ENCODE measurements at regions not wholly inside any gene's neighbourhood (a gene's known extent, or its start where the extent isn't known, plus 50 kb on each side); places are given as distances from the start of the nearest gene placed in this dataset.

DNA sequence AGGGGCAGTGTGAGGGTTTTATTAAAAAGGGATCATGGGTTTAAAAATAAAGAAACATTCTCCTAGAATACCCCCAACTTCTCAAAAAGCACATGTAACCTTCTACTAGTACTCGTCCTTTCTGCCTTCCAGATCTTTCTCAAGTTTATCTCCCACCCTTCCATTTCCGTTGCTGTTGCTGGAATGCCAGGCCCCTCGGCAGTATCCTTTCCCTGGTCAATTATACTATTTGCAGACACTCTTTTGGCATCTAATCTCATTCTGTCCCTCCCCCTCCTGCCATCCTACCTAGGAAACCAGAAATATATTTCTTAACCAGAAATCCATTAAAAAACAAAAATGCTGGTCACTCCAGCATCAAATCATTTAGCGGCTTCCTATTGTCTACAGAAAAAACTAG is 198.2 kb upstream of the ATP2B1 start:
- TF ChIP-seq POLR2AphosphoS5 (IDR thresholded peaks at IDR 0.05; ENCODE audit: insufficient read depth, low read depth, low read length) (no peak), POLR2A (IDR thresholded peaks at IDR 0.05; ENCODE audit: low read depth, low read length) (no peak), MYC (IDR thresholded peaks at IDR 0.05; ENCODE audit: low read depth, low read length) (no peak), GATA2 (IDR thresholded peaks at IDR 0.05; ENCODE audit: insufficient read depth, insufficient read length, low read depth, low read length) (no peak)
- TF ChIP-seq, protein P1, sequence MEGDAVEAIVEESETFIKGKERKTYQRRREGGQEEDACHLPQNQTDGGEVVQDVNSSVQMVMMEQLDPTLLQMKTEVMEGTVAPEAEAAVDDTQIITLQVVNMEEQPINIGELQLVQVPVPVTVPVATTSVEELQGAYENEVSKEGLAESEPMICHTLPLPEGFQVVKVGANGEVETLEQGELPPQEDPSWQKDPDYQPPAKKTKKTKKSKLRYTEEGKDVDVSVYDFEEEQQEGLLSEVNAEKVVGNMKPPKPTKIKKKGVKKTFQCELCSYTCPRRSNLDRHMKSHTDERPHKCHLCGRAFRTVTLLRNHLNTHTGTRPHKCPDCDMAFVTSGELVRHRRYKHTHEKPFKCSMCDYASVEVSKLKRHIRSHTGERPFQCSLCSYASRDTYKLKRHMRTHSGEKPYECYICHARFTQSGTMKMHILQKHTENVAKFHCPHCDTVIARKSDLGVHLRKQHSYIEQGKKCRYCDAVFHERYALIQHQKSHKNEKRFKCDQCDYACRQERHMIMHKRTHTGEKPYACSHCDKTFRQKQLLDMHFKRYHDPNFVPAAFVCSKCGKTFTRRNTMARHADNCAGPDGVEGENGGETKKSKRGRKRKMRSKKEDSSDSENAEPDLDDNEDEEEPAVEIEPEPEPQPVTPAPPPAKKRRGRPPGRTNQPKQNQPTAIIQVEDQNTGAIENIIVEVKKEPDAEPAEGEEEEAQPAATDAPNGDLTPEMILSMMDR (IDR thresholded peaks at IDR 0.05; ENCODE audit: extremely low read depth in 1 of 2, insufficient read depth in 1 of 2, low read depth in 1 of 2, low read length in 2 of 2), result no peak
